GM12864 (cell line): ENCODE measurements at regions not wholly inside any gene's neighbourhood (a gene's known extent, or its start where the extent isn't known, plus 50 kb on each side); places are given as distances from the start of the nearest gene placed in this dataset.

Experiments
- DNase-seq: peaks from one replicate; pipeline ENCODE4 v3.0.0-alpha.2; 2011; ENCODE audit warnings: low read depth
- H3K4me3 ChIP-seq: 2 replicates; pipeline ENCODE4 v1.5.1; 2011; ENCODE audit warnings: mild to moderate bottlenecking, low read depth, low read length, control low read depth
- TF ChIP-seq, protein P1 (sequence below): IDR thresholded peaks from 2 replicates; pipeline ENCODE4 v1.5.1; 2011; ENCODE audit warnings: low read depth, mild to moderate bottlenecking, moderate library complexity, low read length, control low read depth, inconsistent platforms; ENCODE audit errors: missing control alignments

GRCh38 chr6:117810269-117810668, 96.8 kb upstream of the SLC35F1 start:
- DNase-seq, result no peak
- no peak overlapping the region for H3K4me3 ChIP-seq
- TF ChIP-seq, protein P1, sequence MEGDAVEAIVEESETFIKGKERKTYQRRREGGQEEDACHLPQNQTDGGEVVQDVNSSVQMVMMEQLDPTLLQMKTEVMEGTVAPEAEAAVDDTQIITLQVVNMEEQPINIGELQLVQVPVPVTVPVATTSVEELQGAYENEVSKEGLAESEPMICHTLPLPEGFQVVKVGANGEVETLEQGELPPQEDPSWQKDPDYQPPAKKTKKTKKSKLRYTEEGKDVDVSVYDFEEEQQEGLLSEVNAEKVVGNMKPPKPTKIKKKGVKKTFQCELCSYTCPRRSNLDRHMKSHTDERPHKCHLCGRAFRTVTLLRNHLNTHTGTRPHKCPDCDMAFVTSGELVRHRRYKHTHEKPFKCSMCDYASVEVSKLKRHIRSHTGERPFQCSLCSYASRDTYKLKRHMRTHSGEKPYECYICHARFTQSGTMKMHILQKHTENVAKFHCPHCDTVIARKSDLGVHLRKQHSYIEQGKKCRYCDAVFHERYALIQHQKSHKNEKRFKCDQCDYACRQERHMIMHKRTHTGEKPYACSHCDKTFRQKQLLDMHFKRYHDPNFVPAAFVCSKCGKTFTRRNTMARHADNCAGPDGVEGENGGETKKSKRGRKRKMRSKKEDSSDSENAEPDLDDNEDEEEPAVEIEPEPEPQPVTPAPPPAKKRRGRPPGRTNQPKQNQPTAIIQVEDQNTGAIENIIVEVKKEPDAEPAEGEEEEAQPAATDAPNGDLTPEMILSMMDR, result no peak

DNA sequence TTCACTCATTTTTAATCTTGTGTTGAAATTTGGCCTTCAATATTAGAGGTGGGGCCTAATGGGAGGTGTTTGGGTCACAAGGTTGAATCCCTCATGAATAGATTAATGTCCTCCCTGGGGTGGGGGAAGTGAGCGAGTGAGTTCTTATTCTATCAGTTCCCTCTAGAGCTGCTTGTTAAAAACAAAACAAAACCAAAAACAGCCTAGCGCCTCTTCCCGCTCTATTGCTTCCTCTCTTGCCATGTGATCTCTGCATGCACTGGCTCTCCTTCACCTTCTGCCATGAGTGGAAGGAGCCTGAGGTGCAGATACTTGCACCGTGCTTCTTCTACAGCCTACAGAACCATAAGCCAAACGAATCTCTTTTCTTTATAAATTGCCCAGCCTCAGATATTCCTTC, 89.6 kb upstream of the SLC35F1 start:
- TF ChIP-seq, protein P1, result no peak

DNA sequence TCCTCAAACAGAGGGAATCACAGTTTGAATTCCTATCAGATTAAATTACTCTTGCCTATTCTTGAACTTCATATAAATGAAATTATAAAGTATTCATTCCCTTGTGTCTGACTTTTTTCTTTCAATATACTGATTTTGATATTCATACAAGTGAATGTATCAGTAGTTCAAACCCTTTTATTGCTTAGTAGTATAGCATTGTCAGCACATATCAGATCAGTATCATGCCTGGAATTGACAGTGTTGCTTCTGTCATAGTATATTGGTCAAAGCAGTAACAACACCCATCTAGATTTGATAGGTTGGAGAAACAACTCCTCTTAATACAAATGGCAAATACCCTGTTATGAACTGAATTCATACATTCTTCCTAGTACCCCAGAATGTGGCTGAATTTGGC, 89.1 kb upstream of the SLC35F1 start:
- H3K4me3 ChIP-seq, result no peak overlapping the region
- TF ChIP-seq, protein P1, result no peak
- DNase-seq, result no peak

More for the DNA sequence above, 89.6 kb upstream of the SLC35F1 start:
- H3K4me3 ChIP-seq, result no peak overlapping the region
- DNase-seq, result no peak

DNA sequence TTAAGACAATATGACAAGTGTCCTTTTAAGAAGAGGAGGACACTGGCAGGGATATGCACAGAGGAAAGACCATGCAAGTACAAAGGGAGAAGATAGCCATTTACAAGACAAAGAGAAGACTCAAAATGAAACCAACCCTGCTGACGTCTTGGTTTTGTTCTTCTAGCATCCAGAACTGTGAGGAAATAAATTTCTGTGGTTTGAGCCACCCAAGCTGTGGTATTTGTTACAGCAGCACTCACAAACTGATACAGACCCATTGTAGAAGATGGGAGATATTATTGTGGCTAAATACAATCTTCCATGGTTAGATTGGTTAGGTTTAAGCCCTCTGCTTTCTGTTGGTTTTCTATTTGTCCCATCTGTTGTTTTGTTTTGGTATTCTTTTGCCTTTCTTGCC, 88.6 kb upstream of the SLC35F1 start:
- TF ChIP-seq, protein P1, result no peak
- DNase-seq, result no peak
- H3K4me3 ChIP-seq, result no peak overlapping the region

- DNase-seq, result no peak
- no peak overlapping the region for H3K4me3 ChIP-seq
- TF ChIP-seq, protein P1, result peak; percentile 59
Observed at GRCh38 chr6:117829594-117830319, 77.3 kb upstream of the SLC35F1 start.

DNA sequence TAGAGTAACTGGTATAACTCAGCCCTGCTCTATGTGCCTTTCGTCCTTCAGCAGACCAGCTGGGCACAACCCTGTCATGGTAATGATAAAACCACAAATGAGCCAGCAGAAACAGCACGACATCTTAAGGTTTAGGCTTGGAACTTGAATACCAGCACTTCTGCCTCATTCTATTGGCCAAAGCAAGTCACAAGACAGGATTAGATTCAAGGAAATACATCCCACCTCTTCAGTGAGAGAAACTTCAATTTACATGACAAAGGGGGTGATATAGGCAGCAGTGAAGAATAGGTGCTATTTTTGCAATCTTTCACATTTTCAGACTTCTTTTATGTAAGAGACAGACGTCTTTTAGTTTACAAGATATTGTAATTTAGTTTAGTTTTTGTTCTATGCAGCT, 69.8 kb upstream of the SLC35F1 start:
- DNase-seq, result no peak
- H3K4me3 ChIP-seq, result no peak overlapping the region
- TF ChIP-seq, protein P1, result no peak

DNA sequence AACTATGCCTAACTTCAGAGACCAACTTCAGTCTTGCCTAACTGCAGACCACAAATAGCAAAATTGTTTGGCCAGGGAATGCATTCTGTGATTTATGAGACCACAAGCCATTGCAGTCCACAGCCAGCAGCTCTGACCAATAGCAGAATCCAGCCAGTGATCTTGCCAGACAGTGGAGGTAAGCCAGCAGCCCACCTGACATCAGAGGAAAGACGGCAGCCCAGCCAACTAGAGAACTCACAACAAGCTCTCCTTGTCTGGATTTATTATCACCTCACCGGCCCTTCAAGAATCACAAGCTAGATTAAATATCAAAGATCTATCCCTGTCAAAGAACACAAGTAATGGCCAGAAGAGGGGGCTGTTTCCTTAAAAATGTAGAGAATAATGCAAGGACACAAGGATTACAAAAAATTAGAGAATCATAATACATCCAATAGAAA, 66.5 kb upstream of the SLC35F1 start:
- no peak overlapping the region for H3K4me3 ChIP-seq
- DNase-seq, result no peak
- TF ChIP-seq, protein P1, result no peak
